NOMO-1 (cell line): ENCODE measurements at regions not wholly inside any gene's neighbourhood (a gene's known extent, or its start where the extent isn't known, plus 50 kb on each side); places are given as distances from the start of the nearest gene placed in this dataset.
A peak's percentile ranks its signal among the peaks of the same experiment; 100 is the strongest.

Experiments used
- DNase-seq, 2 experiments: peaks; one replicate each; lab custom pipeline; 2025; ENCODE audit not compliant: unreplicated experiment in 2 of 2; lab: John Stamatoyannopoulos, UW

DNA sequence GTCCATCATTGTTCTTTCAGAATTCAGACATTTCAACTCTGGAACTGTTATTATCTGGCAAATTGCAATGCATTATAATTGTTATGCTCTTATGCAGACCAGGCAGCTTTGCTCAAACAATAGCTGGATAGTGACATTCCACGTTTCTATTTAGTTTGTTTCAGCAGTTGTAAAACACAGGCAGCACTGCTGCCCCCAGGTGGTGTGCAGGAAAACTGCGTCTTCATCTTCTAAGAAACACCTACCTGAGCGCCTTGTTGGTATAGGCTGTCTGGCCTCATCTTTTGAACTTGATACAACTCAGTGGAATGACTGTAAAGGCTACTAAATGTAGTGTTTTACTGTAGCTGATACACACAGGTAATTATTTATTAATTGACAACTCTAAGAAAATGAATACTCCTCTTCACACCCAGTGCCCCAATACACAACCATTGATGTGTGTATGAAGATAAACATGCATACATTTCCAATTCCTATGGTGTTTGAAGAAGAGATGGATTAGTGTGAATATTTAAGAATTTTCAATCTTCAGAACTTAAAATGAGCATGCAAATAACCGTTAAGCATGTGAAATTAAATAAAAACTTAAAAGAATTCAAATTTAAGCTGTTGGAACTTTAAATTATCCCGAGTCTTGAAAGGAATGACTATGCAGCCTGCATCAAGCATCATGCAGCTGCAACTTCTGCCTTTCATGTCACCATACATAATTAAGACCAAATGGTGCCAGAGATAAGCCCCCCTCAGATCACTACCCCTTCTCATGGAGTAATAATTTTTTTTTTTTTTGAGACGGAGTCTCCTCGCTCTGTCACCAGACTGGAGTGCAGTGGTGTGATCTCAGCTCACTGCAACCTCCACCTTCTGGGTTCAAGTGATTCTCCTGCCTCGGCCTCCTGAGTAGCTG is 85.6 kb downstream of the CD8B2 start:
- no peak for DNase-seq

DNA sequence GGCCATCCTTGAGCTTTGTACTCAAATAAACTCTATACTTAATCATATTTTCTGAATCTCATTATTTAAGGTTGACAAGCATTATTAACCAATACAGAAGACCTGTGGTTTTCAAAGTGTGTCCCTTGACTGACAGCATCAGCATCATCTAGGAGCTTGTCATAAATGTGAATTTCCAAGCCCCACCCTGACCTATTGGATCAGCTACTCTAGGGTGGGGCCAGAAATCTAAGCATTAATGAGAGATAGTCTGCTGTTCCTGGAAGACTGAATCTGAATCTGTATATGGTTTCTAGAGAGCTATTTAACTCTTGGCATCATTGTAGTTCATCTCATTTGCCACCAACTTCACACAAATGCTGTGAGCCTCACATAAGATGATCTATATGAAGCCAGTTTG is 86.6 kb downstream of the CD8B2 start:
- no peak for DNase-seq

DNA sequence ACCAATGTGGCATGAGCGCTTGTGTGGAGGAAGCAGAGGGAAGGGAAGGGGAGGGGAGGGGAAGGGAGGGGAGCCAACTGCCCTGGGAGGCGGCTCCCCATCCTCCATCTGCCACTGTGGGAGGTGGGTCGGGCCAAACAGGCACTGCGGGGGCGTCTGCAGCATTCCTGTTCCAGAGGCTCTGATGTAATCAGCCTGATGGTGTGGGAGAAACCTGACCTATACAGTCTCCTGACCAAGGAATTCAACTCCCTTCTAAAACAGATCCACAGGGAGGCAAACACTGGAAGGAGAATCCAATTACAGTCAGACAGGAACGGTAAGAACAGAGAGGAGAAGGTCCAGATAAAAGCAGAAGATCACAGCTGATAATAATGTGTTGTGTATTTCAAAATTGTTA is 88.8 kb downstream of the CD8B2 start:
- DNase-seq = no peak

DNA sequence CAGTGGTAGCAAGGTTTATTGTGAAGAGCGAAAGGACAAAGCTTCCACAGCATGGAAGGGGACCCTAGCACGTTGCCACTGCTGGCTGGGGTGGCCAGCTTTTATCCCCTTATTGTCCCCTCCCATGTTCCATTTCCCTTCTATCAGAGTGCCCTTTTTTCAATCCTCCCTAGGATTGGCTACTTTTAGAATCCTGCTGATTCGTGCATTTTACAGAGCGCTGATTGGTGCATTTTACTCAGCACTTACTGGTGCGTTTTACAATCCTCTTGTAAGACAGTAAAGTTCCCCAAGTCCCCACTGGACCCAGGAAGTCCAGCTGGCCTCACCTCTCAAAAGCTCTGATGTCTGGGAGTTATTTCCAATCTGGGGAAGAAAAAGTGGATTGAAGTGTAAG is 90.1 kb downstream of the CD8B2 start:
- DNase-seq = no peak

DNA sequence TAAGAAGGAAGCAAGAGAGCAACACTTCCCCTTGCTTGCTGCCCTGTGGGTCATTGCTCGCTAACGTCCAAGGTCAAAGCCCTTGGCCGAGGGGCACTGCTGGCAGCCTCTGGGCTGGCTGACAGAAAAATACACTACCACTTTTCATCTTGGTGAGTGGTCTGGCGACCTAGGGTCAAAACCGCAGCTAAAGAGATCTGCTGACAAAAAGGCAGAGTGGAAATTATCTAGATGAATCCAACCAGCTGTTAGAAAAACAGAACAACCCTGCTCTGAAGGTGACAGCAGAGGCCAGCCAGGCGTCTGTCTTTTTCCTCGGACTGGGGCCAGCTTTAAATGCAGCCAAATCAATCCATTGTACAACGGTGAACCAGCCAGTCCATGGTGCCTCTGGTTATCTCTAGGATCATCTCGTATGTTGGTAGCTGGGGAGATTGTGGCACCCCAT is 92.6 kb downstream of the CD8B2 start:
- DNase-seq = no peak

DNA sequence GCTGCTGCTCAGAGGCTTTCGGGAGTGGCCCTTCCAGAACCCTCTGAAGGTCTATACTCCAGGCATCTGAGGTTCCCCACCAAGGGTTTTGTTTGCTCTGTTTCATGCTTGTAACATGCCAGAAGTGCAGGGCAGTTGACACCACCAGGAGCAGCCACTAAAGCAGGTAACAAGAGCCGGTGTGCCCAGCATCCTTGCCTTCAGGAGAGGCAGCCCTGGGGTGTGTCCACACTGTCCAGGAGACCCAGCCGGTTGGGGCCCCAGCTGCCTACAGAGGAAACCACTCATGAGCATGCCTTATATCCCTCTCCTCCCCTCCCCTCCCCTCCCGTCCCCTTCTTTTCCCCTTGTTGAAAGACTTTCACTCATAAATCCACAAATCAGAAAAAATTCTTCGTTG is 93.1 kb downstream of the CD8B2 start:
- no peak for DNase-seq

DNA sequence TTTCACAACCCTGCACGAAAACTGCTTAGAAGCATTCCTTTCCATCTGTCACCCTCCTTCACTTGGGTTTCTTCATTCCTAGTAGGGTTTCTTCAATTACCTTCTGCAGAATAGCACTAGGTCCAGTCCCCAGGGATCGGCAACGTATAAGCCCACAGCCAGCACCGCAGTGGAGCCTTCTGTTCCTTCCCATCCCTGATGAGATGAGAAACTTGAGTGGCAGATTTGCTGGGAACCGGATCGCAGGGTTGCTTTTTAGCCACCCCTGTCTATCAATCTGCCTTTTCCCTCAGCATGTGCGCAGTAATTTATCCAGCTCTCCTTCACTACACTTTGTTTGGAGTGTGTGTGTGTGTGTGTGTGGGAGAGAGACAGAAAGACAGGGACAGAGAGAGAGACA is 94.2 kb downstream of the CD8B2 start:
- DNase-seq = no peak

DNA sequence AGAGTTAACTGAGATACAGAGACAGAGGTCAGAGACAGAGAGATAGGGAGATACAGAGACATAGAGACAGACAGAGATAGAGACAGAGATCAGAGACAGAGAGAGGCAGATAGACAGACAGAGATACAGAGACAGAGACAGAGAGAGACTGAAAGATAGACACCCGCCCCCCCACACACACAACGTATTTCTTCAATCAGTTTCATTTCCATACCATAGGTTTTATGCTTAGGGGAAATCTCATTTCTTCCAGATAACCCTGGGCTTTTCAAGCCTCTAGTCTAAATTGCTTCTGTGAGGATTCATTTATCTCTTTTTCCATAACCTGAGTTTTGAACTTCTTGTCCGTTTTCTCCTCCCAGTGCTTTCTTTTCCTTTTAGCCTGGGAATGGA is 94.6 kb downstream of the CD8B2 start:
- DNase-seq = no peak

DNA sequence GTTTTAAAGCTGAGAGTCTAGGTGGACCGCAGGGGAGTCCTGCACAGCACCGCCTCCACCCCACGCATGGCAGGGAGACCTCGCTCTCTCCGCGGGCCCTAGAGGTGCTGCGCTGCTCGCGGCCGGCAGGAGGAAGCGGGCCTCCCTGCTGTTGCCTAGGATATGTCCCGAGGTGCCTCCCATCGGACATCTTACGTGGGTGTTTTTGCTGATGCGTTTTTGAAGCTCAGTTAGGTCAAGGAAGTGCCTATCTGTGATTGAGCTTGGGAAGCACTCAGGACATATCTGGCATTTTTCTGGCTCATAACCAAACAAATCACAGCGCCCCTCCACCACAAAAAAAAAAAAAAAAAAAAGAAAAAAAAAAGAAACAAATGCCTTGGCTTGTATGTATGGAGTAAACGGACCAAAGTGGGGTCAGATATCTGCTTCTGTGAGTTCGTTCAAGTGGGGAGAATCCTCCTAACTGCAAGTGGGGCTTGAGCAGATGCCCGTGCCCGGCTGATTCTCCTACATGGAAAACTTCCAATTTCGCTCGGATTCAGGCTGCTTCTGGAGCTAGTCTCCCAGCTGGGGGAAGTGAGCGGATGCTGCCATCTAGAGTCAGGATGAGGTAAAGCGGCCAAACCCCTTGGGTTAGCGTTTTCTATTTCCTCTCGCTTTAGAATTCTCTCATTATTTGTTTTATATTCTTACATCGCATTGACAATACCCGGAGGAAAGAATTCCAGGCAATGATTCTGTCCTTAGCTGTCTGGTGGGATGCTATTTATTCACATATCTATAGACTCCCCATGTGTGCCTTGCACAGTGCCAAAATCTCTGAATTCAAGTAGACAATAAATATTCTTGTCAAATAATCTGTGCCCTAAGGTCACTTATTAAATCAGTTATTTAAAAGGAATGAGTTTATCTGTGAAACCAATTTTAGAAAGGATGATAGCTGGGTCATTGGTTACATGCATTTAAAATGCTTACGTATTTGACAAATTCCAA is 95.3 kb downstream of the CD8B2 start:
- DNase-seq = peak; percentile 45 to 58

DNA sequence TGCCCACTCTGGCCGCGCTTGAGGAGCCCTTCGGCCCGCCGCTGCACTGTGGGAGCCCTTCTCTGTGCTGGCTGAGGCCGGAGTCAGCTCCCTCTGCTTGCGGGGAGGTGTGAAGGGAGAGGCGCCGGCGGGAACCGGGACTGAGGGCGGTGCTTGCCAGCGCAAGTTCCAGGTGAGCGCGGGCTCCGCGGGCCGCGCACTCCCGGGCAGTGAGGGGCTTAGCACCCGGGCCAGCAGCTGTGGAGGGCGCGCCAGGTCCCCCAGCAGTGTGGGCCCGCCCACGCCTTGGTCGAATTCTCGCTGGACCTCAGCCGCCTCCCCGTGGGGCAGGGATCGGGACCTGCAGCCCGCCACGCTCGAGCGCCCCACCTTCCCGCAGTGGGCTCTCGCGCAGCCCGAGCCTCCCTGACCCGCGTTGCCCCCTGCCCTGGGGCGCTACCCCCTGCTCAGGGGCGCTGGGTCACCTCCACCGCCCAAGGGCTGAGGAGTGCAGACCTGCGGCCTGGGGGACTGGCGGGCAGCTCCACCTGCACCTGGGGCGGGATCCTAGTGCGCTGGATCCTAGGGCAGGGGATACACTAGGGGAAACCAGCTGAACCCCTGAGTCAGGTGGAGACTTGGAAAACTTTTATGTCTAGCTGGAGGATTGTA is 97.3 kb downstream of the CD8B2 start:
- no peak for DNase-seq

DNA sequence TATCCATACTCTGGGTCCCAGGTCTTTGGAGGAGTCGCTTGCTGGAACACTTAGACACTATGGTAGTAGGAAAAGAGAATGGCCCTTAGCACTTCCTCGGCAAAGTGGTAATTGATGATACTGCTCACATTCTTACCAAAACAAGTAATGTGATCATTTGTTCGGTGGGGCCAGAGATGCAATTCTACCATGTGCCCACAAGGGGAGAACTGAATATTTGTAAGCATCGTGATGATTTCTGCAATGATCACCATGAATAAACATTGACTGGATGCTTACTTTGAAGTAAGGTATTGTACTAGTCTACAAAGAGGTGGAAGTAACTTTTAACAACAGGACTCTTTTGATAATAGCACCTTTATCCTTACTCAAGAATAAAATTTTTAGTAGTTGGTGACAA is 109.7 kb downstream of the CD8B2 start:
- DNase-seq = no peak

DNA sequence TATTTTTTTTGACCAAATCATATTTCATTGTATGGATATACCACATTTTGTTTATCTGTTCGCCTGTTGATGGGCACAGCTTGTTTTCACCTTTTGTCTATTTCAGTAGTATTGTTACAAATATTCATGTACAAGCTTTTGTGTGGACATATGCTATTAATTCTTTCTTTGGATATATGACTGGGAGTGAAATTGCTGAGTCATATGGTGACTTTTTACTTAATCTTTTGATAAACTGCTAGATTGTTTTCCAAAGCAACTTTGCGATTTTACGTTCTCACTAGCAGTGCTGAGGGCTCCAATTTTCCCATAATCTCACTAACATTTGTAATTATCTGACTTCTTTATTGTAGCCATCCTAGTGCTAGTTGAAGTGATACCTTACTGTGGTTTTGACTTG is 112.4 kb downstream of the CD8B2 start:
- no peak for DNase-seq

DNA sequence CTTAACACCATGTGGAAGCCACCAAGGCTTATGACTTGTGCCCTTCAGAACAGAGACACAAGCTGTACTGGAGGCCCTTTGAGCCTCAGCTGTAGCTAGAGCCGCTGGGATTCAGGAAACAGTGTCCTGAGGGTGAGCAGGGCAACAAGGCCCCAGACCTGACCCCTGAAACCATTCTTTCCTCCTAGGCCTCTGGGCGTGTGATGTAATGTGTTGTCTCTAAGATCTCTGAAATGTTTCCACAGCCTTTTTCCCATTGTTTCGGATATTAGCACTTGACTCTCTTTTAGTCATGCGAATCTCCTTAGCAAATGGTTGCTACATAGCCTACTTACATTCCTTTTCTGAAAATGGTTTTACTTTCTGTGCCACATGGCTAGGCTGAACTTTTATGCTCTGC is 114.9 kb downstream of the CD8B2 start:
- no peak for DNase-seq

DNA sequence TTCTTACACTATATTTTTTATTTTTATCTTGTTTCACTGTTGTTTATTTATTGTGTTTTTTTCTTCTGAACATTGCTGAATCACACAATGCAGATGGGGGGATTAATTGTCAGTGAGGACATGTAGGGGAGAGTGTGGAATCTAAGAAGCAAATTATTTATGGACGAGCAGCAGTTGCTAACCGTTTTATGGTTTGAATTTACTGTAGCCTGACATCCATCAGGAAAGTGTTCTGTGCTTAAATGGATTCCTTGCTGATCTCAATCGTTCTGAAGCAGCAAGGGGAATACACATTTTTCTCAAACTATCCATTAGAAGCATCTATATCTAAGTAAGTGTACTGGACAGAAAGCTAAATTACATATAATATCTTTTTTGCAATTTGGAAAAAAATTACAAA is 119.5 kb downstream of the CD8B2 start:
- no peak for DNase-seq

DNA sequence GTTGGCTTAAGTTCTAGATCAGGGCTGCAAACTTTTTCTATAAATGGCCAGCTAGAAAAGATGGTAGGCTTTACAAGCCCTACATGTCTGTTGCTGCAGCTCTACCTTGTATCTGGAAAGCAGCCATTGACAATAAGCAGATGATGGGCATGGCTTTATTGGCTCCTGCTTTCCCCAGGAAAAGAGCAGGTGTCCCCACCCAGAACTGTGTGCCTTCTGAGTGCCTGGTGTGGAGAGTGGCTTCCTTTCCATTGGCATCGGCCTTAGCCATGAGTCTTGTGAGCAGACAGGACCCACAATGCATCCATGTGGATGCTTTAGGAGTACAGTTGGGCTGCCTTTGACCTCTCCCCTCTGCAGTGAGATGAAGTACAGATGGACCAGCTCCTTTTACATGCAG is 120.2 kb downstream of the CD8B2 start:
- DNase-seq = no peak

DNA sequence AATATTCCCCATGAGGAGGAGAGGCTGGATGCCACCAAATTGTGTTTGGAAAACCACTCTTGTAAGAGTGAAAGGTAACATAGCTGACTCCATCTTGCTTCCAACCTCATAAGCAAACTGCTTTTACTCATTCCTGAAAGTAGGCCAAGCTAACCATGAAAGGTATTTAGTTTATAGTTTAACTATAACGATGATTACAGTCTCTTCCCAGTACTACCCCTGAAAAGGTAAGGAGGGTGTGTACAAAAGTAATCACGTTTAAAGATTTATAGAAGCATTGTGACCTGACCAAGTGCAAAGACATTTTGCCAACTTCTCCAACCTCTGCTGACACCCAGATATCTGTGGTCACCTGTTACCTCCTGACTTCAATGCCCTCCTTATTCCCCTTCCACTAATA is 122.6 kb downstream of the CD8B2 start:
- DNase-seq = no peak

DNA sequence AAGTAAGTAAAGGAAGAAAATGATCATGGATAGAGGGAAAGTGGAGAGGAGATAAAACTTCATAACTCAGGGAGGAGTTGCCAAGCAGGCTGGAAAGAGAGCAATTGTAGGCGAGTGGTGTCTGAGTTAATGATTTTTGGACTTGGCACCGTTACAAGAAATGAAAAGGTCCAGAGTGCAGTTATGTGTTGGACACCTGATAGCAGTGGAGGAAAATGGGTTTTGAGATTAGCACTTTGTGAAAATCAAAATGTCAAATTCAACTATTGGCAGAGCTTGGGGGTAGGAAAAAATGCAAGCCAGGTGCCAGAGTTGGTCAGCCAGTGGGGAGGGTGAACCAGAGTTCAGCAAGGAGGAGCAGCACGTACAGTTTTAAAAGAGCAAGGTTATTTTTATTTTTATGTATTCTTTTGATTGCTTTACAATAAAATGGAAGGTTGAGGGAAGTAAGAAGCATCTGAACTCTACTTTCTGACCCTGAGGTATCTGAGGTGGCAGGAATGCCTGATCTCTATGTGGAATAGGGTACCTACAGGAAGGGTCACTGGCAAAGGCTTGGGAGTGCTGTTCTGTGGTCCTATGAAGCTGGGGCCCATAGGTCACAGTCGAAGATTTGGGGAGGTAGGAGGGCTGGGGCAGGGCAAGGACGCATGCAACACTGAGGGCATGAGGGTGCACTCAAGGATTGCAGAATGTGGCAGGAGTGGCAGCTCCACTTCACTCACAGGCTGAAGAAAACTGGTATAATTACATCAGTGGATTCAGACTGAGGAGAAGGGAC is 127.5 kb downstream of the CD8B2 start:
- no peak for DNase-seq

DNA sequence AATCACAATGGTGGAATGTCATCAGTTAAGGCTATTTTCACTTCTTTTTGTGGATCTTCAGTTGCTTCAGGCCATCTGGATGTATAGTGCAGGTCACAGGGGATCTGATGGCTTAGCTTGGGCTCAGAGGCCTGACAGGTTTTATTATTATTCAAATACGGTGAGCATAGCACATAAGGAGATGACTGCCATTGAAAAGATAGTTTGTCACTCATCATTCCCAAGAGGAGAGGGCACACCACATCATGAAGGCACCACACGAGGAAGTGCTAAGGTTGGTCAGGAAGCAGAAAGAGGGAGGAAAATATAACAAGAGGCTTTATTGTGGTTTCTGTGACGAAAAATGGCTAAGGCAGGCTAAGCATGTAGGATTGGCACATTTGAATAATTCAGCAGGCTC is 131.4 kb downstream of the CD8B2 start:
- DNase-seq = no peak

DNA sequence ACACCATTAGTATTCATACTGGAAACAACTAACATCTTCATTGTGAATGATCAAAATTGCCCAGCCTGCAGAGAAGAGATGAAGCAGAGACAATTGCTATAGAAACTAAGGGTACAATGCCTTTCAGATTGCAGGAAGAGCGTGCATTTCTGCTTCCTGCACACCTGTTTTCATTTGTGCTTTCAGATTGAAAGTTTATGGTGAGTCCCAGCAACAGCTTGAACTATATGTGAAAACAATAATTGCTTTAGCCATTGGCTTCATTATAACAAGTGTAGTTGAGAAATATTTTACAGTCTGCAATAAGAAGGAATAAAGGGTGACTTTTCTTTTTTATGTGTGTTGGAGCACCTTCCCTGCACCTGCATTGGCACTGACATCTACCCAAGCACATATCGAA is 136.3 kb downstream of the CD8B2 start:
- DNase-seq = no peak

DNA sequence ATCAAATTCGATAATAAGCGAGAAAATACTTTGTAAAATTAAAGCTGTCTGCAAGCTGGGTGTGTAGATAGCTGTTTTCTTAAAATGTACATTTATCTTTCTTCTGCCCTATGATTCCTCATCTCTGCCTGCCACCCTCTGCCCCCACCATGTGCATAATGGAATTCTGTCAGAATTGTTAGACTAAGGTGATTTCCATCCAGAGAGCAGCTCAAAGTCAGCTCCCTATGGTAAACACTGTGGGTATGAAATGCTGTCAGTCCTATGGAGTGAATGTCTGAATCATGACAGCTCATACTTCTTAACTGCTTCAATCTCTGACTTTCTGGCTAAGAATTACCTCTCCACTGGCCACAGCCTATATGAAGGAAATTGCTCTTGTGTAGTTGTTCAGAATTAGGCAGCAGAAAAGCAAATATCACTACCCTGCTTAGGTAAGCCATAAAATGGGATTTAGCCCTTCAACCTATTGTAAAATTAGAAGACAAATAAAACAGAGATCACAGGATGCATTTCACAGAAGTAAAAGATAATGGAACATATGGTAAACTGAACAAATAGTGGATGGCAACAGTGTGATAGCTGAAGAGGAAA is 137.7 kb downstream of the CD8B2 start:
- DNase-seq = no peak
